CD4-positive, alpha-beta T cell treated with Interleukin-2 at 100 ng/mL for 4 hours (primary cell): ENCODE measurements at regions not wholly inside any gene's neighbourhood (a gene's known extent, or its start where the extent isn't known, plus 50 kb on each side); places are given as distances from the start of the nearest gene placed in this dataset.

ENCODE experiments used
- DNase-seq: peaks from one replicate; pipeline ENCODE4 v3.0.0-alpha.2; 2020; ENCODE audit warnings: low spot score

GRCh38 chrY:19644889-19645638, 99.5 kb downstream of the KDM5D start:
- no peak for DNase-seq

GRCh38 chrY:19637651-19638347, 106.7 kb downstream of the KDM5D start:
- no peak for DNase-seq

GRCh38 chrY:19628926-19629325, 115.6 kb downstream of the KDM5D start:
- no peak for DNase-seq

- DNase-seq = no peak
Measured at GRCh38 chrY:19622392-19622791, 122.1 kb downstream of the KDM5D start.

GRCh38 chrY:19621756-19622155, 122.8 kb downstream of the KDM5D start:
- no peak for DNase-seq

GRCh38 chrY:19601113-19601512, 143.4 kb downstream of the KDM5D start:
- no peak for DNase-seq

GRCh38 chrY:19600711-19601110, 143.8 kb downstream of the KDM5D start:
- DNase-seq = no peak

- no peak for DNase-seq
Measured at GRCh38 chrY:19590235-19590634, 154.3 kb downstream of the KDM5D start.

GRCh38 chrY:19589664-19590063, 154.9 kb downstream of the KDM5D start:
- DNase-seq = no peak

- DNase-seq = no peak
Measured at GRCh38 chrY:19587311-19587710, 157.2 kb downstream of the KDM5D start.

- DNase-seq = peak; percentile 3
Measured at GRCh38 chrY:19580990-19581389, 163.5 kb downstream of the KDM5D start.

GRCh38 chrY:19578281-19578874, 166.1 kb downstream of the KDM5D start:
- DNase-seq = no peak

GRCh38 chrY:19577250-19577649, 167.3 kb downstream of the KDM5D start:
- no peak for DNase-seq

GRCh38 chrY:19574939-19575338, 169.6 kb downstream of the KDM5D start:
- no peak for DNase-seq

GRCh38 chrY:19573646-19574045, 170.9 kb downstream of the KDM5D start:
- DNase-seq = no peak

GRCh38 chrY:19570999-19571398, 173.5 kb downstream of the KDM5D start:
- peak; percentile 24 for DNase-seq

- no peak for DNase-seq
Measured at GRCh38 chrY:19567943-19568342, 176.6 kb downstream of the KDM5D start.

GRCh38 chrY:19567051-19567921, 177.2 kb downstream of the KDM5D start:
- DNase-seq = peak; percentile 87

- DNase-seq = no peak
Measured at GRCh38 chrY:19559161-19559560, 185.4 kb downstream of the KDM5D start.

- no peak for DNase-seq
Measured at GRCh38 chrY:19549671-19550466, 194.7 kb downstream of the KDM5D start.
